GM18507 (cell line): ENCODE measurements at regions not wholly inside any gene's neighbourhood (a gene's known extent, or its start where the extent isn't known, plus 50 kb on each side); places are given as distances from the start of the nearest gene placed in this dataset.

Source experiments
- DNase-seq: peaks from one replicate; pipeline ENCODE4 v3.0.0; 2011; ENCODE audit warnings: low read depth; ENCODE audit not compliant: insufficient read length; ENCODE audit errors: extremely low spot score
- FAIRE-seq: peaks from 2 replicates; lab custom pipeline; 2011; peaks lifted over from hg19 to GRCh38; lab: Jason Lieb, UNC

DNA sequence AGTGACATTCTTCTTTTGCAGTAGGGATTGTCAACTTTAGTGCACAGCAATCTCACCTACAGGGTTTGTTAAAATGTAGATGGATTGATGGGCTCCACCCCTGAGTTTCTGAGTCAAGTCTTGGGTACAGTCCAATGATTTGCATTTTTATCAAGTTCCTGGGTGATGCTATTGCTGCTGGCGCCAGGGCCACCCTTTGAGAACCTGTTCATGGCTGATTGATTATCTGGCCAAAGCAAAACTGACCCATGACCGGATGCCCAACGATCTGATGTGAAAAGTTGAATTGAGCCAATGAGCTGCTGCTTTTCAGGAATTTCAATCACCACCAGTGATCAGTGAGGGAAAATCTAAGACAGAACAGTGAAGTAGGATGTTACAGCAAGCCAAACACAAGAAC is 675.3 kb downstream of the TMEM182 start:
- FAIRE-seq (no peak), DNase-seq (no peak)

DNA sequence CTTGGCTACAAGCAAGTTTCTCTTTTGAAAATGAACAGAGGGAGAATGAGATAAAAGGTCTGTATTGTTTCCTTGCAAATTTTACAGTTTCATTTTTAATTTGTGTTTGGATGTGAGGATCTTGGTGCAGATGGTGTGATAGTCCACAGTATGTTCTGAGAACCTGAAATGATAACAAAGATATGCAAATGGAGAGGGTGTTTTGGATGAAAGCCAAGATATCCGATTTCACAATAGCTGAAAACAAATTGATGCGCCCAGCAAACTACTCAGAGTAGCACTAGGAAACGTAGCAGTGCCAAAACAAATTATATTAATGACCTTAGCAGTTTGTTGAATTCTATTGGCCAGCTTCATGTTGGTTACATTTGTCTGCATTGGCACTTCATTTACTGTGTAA is 683.5 kb downstream of the TMEM182 start:
- no peak for FAIRE-seq
- DNase-seq: no peak

DNA sequence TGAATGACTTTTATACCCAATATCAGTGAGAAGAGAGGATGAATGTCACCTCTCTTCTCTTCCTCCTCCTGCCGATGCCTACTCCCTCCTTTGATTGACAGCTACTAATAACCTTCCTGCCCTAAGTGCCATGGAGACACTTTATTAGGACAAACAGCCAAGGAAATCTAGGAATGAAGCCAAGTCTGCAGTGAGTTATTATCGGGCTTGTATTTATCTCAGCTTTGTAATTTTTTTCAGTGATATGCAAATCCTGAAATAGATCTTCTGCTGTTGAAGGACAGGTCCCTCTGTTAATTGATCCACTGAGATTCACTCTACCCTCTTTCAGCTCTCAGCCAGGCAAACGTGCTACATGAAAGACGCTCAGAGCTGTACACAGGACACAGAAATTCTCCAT is 686.7 kb downstream of the TMEM182 start:
- FAIRE-seq: no peak
- DNase-seq: no peak

DNA sequence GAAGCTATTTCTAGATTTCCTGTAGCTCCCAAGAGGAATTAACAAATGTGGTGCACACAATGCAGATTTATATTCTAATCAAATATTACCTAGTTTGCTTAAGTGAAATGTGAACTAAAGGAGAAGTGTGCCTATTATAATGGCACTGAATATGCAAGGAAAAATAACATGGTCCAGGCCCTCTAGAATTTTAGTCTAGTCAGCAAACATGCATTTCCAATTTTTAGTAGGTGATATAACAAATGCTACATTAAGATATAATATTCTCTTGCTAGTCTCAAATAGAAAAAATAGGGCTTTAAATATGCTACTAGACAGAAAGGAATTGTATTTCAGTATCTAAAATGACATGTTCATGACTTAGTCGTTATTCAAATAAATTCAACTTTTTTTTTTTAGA is 689.5 kb downstream of the TMEM182 start:
- no peak for DNase-seq

DNA sequence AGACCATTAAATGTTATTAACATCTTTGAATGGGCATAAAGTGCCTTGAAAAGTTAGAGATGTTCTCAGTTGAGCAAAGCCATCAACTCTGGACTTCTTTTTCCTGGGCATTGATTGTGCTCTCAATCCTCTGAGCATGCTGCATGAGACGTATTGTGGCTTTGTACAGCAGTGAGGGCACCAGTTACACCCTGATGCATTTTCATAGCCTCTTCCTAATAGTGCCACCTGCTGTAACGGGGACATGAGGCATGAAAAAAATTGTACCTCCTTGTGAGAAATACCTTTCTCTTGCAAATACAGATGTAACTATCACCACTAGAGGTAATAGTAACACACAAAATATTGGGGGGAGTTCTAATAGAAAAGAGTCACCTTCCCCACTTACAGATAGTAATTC is 697.5 kb downstream of the TMEM182 start:
- no peak for DNase-seq
- no peak for FAIRE-seq

More for the DNA sequence above, 689.5 kb downstream of the TMEM182 start:
- no peak for FAIRE-seq

DNA sequence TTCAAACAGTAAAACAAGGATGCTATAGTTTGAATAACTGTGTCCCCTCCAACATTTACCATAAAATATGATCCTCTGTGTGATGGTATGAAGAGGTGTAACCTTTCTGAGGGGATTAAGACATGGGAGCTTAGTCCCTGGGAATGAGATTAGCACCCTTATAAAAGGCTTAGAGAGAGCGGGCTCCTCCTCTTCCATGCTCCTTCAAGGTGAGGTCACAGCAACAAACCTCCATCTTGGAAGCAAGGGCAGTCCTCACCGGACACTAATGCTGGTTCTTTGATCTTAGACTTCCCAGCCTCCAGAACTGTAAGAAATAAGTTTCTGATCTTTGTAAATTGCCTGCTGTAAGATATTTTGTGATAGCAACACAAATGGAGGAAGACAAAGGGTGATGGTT is 700.3 kb downstream of the TMEM182 start:
- DNase-seq (no peak), FAIRE-seq (no peak)

DNA sequence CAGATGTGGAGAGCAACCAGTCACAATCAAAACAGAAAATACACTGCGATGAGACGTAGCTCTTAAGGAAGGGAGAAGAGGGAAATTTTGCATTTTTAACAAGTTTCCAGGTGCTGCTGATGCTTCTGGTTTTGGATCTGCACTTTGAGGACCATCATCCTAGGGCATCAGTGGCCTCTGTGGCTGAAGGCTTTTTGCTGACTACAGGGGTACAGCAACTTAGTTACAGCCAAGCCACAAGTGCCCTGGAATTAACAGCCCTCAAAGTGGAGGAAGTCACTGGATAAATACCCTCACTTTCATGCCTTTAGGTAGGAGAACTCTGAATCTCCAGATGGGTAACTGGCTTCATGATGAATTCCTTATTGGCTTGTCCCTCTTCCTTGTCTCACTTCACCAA is 700.9 kb downstream of the TMEM182 start:
- FAIRE-seq (no peak), DNase-seq (no peak)

DNA sequence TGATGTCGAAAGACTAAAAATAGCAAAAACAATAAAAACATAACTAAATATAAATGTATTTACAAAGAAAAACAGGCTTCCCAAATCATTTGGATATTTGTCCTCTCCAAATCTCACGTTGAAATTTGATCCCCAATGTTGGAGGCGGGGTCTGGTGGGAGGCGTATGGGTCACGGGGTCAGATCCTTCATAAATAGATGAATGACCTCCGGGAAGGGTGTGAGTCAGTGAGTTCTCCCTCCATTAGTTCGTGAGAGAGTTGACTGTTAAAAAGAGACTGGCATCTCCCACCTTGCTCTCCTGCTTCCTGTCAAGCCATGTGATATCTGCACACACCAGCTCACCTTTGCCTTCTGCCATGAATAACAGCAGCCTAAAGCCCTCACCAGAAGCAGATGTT is 703.0 kb downstream of the TMEM182 start:
- DNase-seq: no peak
- FAIRE-seq: no peak

DNA sequence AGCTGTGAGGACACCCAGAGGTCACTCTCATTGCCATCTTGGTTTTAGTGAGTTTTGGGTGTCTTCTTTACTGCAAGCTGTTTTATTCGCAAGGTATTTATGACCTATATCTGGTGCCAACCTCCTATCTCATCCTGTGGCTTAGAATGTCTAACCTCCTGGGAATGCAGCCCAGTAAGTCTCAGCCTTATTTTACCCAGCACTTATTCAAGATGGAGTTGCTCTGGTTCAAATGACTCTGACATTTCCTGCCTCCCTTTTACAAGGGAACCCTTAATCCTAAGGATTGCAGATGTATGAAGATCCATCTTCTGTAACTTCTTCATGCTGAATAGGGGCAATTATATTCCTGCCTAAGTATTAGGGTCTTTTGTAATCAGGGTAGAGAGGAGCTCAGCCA is 708.0 kb downstream of the TMEM182 start:
- FAIRE-seq (no peak), DNase-seq (no peak)

DNA sequence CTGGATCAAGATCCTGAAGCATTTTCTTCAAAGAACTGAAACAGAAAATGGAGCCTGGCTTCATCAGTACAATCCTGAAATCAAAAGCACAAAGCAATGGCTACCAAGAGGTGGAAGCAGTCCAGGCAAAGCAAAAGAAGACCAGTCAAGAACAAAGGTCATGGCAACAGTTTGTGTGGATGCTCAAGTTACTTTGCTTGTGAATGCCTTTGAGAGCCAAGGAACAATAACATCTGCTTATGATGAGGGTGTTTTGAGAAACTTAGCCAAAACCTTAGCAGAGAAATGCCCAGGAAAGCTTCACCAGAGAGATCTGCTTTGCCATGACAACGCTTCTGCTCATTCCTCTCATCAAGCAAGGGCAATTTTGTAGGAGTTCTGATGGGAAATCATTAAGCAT is 723.1 kb downstream of the TMEM182 start:
- no peak for FAIRE-seq
- no peak for DNase-seq

DNA sequence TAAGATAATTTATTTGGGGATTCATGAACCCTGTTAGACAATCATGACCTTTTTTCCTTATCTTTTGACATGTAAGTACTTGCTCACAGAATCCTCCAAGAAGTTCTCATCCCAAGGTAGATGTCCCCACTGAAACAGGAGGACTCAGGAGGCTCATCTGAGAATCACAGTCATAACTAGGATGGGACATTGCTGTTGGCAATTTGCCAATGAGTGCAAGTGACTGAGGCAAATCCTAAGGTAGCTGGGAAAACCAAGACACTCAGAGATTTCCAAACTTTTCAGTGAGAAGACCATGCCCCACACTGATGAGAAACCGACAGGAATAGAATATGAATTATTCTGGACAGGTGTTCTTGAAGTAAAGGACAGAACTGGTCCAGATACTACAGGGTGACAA is 735.0 kb downstream of the TMEM182 start:
- no peak for DNase-seq
- FAIRE-seq: no peak

DNA sequence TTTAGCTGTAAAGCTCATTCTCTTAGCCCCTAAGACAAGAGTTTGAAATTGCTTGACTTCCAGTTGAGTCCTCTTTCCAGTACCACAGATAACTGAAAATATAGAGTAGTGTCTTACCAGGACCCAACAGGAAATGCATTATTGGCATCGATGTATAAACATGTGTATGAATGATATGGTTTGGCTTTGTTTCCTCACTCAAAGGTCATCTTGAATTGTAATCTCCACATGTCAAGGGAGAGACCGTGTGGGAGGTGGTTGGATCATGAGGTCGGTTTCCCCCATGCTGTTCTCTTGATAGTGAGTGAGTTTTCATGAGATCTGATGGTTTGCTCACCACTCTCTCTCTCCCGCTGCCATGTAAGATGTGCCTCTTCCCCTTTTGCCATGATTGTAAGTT is 745.0 kb downstream of the TMEM182 start:
- DNase-seq (no peak), FAIRE-seq (no peak)

DNA sequence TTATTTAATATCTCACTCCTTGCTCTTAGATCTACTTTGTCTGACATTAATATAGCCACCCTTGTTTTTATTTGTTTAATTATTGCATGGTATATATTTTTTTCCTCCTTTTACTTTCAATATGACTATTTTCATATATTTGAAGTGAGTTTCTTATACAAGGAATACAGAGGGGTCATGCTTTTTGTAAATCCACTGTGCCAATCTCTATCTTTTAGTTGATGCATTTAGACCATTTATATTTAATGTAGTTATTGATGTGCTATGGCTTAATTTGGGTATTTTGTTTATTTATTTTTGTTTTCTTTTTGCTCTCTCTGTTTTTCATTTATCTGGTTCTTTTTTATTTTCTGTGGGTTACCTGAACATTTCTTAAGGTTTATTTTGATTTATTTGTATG is 750.6 kb downstream of the TMEM182 start:
- DNase-seq (no peak), FAIRE-seq (no peak)

DNA sequence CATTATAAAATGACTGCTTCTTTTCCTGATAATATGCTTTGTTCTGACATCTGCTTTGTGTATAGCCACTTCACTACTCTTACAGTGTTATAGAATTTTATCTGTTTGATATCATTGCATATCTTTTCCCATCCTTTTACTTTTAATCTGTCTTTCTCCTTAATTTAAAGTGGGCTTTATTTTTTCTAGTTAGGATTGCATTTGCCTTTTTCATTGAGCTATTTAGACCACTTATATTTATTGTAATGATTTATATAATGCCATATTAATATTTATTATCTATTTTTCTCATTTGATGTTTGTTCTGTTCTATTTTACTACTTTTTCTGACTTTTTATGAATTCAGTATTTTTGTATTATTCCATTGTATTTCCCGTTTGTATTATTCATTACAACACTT is 758.7 kb downstream of the TMEM182 start:
- DNase-seq: no peak
- no peak for FAIRE-seq

DNA sequence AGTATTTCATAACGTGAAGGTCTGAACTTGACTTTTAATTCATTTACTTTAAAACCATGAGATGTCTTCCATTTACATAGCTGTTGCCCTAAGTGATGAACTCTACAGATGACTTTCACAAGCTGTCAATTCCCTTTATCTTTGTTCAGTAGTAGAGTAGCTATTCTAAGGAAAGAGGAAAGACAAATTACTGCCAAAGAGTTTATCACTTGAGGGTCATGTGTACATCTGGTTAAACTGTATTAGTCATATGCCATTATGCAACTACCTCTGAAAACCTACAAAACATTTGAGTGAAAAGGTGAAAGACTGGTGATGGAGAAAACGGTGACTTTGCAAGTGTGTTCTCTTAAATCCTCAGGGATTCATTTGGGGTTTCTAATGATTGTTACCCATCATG is 763.9 kb downstream of the TMEM182 start:
- no peak for DNase-seq
- FAIRE-seq: no peak

DNA sequence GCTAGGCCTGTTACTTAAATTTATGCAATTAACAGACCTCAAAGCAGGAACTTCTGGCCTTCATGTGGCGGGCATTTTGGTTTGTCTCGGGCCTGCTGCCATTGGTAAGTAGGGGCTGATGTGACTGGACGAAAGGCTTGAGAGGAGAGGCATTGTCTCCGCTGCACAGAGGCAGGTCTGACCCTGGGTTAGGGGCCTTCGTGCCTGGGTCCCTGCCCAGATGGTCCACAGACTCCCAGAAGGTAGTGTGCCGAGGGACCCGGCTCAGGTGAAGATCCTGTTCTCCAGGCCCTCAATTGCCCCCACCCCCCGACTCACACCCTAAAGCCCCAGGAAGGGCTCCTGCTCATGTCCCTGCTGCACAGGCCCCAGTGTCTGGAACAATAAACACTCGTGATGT is 764.9 kb downstream of the TMEM182 start:
- FAIRE-seq: no peak
- no peak for DNase-seq

DNA sequence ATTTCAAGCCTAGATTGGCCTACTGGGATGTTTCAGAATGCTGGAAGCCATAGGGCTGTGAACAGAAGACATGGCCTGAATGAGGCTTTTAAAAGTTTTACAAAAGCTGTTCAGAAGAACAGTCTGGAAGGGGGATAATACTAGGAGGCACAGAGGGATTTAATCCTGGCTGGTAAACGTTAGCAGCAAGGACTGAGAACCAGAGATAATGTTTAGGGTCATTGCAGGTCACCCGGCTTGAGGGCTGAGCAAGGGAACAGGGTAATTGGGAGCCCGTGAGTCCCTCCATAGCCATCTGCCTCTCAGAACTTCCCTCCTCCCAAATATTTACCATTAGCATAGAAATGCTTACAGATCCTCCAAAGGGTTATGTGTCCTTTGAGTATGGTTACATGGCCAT is 765.4 kb downstream of the TMEM182 start:
- no peak for FAIRE-seq
- no peak for DNase-seq

DNA sequence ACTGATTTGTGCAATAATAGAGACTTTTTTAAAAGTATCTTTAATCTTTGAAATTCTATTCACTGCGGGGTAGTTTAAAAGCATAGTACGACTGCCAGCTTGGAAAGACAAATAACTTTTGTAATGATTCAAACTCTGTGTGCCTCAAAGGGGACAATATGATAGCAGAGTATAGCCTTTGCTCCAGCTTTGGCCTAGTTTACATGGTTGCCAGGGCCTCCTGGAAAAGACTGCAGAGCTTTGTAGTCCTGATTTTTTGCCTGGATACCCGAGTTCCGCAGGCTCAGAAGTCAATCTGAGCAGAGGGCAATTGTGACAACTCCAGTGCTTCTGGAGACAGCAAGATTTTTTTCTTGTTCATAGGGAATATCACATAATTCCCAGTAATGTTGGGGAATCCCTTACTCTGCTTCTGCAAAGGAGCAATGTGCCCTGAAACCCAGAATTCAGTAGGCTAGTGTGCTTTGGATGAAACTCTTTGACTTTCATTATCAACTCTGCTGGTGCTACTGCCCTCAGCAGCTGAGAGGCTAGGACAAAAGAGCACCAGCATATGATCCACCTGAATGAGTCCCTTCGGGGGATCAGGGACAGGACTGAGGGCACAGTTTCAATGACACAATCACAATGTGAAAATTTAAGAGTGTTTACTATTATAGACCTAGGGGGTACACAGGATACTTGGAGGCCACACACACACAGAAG is 768.1 kb downstream of the TMEM182 start:
- no peak for FAIRE-seq
- no peak for DNase-seq

DNA sequence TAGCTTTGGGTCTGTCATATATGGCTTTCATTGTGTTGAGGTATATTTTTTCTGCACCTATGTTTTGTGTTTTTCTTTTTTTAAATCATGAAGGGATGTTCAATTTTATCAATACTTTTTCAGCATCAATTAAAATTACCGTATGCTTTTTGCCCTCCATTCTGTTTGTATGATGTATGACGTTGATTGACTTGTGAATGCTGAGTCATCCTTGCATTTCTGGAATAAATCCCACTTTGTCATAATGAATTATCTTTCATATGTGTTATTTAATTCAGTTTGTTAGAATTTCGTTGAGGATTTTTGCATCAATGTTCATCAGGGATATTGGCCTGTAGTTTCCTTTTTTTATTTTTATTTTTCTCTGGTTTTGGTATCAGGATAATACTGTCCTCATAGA is 790.9 kb downstream of the TMEM182 start:
- DNase-seq (no peak), FAIRE-seq (no peak)

DNA sequence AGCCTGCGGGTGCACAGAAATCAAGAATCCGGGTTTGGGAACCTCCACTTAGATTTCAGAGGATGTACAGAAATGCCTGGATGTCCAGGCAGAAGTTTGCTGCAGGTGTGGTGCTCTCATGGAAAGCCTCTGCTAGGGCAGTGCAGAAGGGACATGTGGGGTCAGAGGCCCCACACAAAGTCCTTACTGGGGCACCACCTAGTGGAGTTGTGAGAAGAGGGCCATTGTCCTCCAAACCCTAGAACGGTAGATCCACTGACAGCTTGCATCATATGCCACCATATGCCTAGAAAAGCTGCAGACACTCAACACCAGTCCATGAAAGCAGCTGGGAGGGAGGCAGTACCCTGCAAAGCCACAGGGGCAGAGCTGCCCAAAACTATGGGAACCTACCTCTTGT is 833.0 kb downstream of the TMEM182 start:
- no peak for DNase-seq

DNA sequence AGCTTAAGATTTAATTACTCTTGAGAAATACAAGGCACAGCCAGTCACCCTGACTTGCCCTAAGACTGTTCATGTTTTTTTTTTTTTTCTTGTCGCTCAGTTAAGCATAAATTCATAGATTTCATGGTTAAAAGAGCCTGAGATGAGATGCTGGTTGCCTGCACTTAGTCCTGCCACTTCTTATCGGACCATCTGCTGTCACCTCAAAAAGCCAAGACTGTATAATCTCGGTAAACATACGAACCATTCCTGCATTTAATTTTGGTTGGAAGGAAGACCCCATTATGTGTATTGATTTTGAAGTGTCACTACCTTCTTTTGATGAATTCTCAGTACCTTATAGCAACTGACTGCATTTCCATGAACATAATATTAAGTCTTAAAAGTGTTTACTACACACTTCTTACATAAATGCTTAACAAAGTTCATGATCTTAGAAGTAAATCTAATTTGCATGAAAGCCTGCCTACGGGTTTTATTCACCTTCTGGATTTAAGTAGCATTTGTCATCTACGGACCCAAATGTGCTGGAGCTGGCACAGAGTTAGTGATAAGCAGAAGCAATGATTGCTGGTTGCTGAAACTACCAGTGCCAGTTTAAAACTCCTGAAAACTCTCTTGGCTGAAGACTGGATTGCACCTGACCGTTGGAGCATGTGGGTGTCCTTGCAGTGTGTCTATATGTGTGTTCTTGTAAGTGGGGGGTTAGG is 843.4 kb downstream of the TMEM182 start:
- FAIRE-seq (no peak), DNase-seq (no peak)

More for the DNA sequence above, 833.0 kb downstream of the TMEM182 start:
- no peak for FAIRE-seq
